Amniotic epithelial cell (primary cell): ENCODE measurements at regions not wholly inside any gene's neighbourhood (a gene's known extent, or its start where the extent isn't known, plus 50 kb on each side); places are given as distances from the start of the nearest gene placed in this dataset.

Source experiments
- DNase-seq: peaks from one replicate; pipeline ENCODE4 v3.0.0-alpha.2; 2010; ENCODE audit warnings: low read depth

DNA sequence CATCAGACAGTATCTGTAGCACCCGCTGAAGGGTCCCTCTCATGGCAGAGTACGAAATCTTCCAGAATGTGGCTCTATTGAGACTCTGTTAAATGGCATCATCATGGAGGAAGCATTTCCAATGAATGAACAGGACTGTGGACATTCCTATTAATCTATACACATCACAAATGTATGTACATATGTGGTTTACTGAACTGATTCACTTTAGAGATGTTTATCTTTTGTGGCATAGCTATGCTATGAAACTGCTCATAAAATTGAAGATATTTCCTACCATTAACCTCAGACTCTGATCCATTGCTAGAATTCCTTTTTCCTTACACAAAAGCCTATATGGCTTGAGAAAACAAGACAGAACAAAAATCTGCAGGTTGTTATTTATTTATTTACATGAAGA is 259.6 kb upstream of the RRP15 start:
- peak; percentile 46 for DNase-seq

DNA sequence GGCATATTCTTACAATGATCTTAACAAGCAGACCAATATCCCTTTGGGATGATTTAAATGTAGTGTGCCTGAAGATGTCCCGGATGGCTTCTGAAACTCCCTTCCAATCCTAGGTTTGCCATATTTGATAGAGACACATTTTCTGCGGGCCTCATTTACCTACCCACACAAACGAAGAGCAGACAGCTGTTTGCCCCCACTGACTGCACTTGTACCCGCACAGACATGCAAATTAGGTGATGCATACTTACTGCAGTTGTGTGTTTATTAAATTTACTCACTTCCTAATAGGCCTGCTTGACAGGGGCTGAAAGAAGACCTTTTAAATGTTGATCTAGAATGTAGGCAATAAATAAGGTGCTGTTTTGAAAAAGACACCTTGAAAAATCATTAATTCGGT is 257.9 kb upstream of the RRP15 start:
- no peak for DNase-seq

DNA sequence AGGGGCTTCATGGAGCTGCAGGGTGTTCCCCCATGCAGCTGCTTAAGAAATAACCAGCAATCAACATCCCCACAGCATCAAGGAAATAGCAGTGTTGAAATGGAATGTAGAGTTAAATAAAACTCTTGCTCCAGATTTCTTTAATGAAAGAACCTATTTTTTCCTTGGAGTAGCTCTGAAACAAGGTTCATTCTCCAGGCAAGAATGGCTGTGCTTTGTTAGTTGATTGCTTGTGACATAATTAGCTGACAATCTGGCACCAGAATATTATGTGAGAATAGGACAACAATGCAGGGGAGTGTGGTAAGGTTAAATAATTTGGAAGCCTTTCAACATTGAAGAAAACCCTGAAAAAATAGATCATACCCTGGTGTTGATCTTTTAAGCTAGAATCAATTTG is 254.2 kb upstream of the RRP15 start:
- DNase-seq: no peak

DNA sequence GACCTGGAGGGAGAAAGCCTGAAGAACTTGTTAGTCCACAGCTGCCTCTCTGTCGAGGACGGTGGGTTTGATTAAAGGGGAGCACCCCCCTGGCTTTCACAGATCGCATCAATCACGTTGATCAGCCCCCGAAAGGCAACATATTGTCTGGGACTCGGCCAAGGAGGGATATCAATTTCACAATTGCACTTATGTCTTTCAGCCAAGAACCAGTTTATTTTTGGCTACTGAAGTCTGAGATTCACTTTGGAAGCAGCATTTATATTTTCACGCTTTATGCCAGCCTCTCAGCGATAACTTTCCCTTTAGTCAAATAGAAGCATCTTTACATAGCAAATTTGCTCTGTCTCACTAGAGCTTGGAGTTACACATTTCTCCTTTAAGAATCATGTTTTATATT is 253.2 kb upstream of the RRP15 start:
- no peak for DNase-seq

DNA sequence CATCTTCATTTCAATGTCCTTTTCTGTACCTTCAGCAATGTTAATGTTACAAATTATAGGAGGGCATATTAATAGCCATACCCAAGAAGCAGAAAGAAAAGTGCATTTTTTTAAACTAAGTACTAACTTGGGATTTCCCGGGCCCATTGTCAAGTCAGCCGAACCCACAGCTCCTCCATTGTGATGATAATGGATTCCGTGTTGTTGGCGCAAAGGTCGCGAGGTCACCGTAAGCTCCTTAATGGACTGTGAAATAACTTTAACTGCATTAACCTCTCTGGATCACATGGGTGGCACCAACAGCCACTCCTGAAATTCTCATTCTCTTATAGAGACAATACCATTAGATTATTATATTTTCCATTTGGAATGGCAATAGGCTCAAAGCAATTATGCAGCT is 250.6 kb upstream of the RRP15 start:
- no peak for DNase-seq

DNA sequence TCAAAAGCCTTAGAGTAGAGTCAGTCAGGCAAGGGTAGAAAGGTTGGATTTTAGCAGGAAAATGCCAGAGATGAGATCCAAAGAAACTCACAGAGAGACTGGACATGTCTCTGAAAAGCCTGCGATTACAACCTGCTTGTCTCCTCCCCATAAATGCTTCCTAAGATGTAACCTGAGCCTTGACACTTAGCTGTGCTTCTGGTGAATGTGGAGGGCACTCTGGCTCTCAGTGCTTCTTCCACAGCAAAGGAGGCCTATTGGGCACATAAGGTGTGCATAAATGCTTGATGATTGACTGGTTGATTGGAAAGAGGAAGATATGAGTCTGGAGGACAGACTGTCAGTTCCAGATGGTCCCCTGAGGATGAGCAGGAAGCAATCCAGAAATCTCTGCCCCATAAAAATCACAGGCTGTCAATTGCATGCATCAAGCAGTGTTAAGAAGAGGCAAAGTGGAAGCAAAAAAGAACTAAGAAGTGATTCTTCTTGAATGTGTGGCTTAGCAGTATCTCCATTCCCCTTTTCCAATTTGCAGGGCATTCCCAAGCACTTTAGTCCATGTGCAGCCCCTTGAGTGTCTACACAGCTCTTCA is 236.2 kb upstream of the RRP15 start:
- no peak for DNase-seq

DNA sequence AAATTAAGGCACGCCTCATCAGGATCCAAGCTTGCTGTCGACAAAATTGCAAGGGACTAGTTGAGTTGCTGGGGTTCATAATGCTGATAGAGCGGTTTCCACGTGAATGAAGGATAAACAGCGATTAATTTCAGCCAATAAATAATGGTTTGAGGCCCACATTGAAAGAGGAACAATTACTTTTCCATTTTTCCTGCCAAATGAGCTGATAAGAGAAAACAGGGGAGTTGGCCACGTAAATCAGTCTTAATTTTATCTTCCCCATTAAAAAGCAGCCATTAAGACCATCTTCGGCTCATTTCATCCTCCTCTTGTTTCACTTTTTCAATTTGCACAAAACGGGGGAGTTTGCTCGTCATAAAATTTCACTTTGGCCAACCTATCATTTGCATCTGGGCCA is 235.5 kb upstream of the RRP15 start:
- no peak for DNase-seq

DNA sequence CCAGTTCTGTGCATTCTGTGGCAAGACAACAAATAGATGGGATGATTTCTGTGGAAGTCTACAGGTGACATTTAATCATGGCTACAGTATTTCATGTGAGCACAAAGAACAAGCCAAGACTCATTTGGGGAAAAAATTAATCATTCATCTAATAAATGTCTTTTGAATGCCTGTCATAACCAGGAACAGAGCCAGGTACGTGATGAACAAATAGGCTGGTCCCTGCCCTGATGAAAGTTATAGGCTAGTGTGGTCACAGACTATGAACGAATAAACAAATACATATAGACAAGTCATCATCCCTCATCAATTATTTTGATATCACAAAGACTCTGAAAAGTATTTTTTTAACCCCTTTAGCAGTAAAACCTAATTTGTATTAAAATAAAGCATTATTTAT is 226.4 kb upstream of the RRP15 start:
- DNase-seq: no peak

DNA sequence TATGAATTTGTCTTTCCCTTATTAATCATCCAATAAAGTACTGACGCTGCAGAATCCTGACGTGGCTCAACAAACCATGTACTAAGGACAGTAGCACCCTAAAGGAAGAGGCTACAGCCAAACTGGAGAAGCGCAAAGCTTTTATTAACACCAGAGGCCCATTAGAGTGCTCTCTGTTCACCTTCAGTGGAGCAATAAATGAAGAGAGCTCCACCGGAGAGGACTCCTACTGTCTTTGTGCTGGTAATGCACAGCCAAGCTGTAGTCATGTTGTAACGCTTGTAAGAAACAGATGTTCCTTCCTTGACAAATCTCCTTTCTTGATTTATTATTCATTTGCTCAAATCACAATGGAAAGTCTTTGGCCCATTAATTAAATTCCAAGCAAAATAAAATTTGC is 220.7 kb upstream of the RRP15 start:
- no peak for DNase-seq

DNA sequence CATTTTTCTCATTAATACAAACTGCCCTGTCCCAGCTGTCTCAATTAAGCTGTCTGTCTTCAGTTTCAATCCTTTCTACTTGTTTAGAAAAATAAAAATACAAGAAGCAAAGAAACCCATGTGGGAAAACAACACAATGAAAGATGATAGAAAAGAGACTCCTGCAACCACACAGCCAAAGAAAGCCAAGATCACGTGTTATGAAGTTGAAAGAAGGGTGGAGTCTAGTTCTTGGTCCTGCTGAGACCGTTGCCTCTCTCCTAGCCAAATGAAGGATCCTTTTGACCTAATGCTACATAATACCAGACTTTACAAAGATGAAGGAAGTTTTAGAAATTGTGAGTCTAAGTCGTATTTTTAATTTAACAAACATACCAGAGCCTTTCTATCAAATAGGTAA is 218.8 kb upstream of the RRP15 start:
- DNase-seq: no peak

DNA sequence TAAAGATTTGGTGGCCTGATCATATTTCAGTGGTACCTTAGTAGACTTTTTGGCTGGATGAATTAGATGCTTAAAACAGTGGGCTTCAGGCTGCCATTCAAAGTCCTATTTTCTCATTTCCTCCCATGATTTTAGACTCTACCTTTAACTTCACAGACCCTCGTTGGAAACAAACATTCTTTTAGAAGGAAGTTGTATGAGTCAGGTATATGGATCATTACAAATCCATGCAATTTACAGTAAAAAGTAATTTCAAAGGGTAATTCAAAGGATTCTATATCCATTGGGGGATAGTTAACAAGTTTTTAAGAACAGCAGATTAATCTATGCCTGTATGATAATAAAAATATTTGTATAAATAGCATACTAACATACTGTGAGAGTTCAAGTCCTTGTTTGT is 216.9 kb upstream of the RRP15 start:
- DNase-seq: no peak

DNA sequence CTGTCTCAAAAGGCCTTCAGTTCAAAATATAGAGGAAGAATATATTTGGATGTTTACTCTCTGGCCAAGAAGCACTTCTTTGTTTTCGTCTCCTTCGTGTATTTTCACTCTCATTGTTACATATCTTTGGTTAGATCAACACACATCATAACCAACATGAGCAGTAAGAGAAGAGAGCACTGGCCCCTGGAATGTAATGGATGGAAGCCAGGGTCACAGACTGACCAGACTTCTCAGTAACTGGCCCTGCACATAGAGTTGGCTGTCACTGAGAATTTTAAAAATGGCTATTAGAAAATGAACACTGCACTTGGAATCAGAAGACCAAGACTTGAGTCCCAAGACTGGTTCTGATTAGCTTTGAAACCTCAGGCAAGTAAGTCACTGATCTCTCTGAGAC is 215.9 kb upstream of the RRP15 start:
- no peak for DNase-seq

DNA sequence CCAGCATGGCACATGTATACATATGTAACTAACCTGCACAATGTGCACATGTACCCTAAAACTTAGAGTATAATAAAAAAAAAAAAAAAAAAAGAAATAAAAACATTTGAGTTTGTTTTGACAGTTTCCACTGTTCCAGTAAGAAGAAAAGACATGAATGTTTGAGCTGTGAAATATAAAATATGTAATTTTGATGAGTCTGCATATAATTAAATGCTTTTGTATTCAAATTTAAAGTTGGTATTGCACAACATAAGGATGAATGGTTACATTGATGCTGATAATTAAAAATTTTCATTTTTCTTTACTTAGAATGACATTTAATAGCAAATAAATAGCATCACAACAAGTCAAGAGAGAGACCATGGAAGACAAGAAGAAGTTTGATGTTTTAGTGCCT is 212.0 kb upstream of the RRP15 start:
- DNase-seq: no peak

DNA sequence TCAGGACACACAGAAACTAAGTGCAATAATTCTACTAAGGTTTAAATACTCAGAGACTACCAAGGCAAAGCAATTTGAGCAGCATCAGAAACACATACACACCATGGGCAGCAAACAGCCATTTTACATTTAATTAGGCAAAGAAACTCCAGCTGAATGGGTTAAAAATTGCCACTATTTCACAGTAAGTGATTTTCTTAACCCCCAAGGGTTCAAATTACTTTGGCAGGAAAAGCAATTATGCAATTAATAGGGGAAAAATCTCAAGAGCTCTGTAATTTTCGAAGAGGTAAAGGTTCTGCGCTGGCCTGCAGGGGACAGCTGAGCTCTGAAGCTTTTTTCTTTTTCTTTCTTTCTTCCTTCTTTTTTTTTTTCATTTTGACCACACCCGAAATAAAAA is 206.2 kb upstream of the RRP15 start:
- no peak for DNase-seq

DNA sequence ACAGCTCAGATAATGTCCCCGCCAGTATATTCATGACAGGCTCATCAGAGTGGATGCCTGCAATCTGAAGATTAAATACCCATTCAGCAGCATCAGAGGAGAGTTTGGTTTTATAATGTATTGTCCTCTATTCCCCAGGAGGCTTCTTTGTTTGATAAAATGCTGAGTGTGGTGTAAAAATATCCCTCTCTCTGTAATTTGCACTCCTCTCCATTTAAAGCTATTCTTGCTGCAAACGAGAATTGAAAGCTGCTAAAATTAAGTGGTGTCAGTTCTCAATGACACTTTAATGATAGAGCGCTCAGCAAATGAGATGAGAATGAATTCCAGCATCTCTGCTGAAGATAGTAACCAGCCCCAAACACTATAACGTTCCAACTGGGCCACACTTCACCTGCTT is 205.7 kb upstream of the RRP15 start:
- DNase-seq: no peak

DNA sequence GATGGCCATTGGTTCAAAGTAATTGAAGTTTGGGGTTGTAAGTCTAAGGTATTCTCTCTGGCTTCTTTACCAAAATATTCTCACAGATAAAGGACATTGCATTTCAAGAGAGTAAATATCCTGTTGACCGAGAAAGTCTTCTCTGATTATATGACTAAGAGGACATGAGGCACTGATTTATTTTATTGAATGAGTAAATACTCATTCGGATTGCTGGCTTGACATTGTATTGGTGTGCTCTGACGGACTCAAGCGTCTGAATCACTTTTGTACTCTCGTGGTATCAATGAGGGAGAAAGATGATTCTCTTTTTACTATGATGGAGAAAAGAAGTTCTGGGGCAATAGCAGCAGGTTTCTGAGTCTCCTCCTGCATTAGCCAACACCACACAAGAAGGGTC is 205.3 kb upstream of the RRP15 start:
- DNase-seq: no peak

DNA sequence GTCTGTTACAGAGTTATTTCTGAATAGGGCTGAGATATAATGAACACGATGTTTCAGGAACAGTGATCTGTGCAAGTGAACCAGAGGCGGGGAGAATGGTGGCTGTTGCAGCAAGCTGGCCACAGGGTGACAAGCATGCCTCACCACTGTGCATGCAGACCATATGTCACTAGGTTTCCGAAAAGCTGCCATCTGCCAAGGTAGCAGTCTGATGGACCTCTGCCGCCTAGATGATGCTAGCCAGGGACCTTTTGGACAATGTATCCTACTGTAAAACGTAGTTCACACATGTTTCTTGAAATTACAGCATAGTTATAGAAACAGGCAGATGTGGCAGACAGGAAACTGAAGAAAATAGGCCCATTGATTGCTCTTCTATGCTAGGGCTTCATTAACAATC is 204.2 kb upstream of the RRP15 start:
- no peak for DNase-seq

DNA sequence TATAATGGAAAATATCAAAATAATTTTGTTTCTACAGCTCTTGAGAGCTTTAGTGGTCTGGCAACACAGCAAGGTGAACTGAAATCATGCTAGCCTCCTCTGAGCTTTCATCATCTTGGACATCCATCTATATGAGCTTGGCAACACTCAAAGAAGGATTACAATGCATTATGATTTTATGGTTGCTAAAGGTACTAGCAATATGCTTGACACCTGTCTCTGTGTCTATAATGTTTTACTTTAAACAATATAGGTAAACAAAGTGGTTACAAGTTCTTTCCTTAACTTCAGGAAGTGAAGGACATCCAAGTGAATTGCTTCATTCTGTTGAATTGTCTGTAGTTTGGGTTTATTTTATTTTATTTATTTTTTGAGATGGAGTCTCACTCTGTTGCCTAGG is 203.7 kb upstream of the RRP15 start:
- DNase-seq: no peak

DNA sequence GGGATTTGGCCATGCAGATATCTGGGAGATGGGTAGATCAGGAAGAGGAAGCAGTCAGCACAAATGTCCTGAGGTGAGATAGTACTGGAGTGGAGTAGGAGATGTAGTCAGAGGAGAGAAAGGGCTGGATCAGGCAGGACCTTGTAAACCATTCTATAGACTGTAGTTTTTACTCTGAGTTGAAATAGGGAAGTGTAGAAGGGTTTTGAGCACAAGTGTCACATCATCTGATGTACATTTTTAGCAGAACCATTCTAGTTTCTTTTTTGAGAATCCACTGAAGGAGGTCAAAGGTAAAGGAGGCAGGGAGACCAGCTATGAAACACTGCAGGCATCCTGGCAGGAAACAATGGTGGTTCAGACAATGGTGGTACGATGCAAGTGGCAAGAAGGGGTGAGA is 194.6 kb upstream of the RRP15 start:
- DNase-seq: no peak

DNA sequence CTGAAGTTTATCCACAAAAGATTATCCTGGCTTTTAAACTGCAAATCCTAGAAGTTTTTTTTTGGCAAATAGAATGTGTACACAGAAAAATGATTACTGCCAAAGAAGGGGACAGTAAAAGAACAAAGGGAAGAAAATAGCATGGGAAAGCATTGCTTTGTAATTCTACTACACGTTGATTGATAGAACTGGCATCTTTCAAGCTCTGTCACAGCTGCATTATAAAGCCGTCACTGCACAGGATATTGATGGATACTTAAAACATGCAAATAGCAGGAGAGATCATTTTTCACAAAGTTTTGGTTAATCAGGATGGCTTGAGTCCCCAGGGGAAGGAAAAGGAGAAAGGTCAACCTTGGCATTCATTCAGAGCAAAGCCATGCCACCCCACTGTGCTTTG is 183.7 kb upstream of the RRP15 start:
- no peak for DNase-seq

DNA sequence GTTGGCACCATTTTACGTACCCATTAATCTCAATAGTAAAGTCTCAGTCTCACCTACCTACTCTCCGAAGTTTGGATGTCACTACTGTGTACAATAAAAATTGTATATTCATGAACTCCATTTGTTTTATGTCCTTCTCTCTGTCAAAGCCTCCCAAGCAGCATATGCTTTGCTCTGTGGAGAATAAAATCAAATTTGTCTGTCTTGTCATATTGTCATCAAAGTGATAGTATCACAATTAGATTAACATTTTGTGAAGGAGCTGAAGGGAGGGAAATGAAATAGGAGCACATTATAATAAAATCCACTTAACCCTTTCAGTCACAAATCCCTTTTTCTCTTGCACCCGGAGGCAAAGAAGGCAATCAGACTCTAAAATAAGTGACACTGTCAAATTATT is 177.1 kb upstream of the RRP15 start:
- no peak for DNase-seq

DNA sequence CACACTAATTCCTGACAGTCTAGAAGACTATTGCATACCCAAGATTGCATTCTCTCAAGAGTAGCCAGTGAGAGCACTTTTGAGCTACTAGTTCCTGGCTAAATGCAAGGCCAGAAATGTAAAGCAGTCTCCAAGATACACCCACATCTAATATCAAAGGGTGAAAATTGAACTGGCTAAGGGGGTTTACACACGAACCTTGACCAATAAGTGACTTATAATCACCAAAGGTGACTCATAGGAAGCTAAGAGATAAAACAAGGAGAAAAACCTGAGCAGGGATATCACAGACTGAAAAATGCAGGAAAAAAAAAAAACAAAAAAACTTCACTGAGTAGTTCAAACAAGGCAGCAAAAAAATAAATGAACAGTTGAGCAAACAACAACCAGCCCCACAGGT is 172.2 kb upstream of the RRP15 start:
- no peak for DNase-seq

DNA sequence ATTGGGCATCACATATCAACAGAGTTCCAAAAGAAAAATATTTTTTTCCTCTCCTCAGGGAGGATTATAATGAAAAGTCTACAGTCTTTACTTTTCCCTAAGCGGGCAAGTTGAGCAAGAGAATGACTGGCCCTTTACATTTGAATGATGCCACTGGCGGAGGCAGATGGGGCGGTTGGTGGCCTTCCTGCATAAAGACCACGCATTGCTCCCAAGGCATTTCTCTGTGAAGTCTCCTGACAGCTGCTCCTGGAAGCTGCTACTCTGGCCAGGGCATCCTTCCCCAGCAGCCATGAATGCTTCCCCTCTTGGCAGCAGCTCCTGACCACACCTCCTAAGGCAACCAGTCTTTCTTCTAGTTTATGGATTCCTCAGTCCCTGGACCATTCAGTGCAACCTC is 161.1 kb upstream of the RRP15 start:
- no peak for DNase-seq

DNA sequence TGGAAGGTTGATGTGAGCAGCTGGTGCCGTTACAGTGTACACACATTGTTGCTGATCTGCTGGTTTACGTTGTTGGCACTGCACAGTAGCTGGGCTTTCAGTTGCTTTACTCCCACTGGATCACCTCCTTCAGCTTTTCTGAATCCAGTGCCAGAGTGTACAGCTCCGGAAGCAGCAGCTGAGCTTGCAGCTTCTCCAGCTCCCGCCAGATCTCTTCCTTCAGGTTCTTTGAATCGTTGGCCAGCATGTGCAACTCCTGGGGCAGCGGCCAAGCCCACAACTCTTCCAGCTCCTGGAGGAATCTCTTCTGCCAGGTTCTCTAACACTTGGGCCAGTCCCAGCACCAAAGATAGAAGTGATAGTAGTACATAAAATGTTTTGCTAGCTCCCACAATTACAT is 149.7 kb upstream of the RRP15 start:
- no peak for DNase-seq

DNA sequence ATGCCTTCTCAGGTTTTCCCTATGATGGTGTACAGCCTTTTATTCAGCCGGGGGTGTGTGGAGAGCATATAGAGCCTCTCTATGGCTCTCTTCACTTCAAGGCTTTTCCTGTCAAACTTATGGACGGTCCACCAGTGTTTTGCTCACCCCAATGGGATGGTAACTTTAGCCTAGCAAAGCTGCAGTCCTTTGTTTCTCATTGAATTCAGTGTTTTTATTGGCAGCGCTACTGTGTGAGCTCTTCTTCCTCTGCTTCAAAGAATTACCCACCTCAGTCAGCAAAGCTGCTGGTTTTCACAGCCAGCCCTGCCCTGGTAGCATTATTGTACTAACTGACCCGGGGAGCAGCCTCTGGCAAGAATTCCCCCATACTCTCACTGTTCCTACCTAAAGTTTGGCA is 145.3 kb upstream of the RRP15 start:
- no peak for DNase-seq
